Type B pancreatic cell (in vitro differentiated cells): ENCODE measurements at regions not wholly inside any gene's neighbourhood (a gene's known extent, or its start where the extent isn't known, plus 50 kb on each side); places are given as distances from the start of the nearest gene placed in this dataset.
"Not testable (repeated sequence)": the region's sequence is repeated elsewhere in the genome, so short reads cannot be mapped to it uniquely, and the experiment has no call there.

Source experiments
- DNase-seq: peaks from one replicate; pipeline ENCODE4 v3.0.0; 2021; ENCODE audit warnings: mixed read lengths; ENCODE audit not compliant: unreplicated experiment; ENCODE audit errors: extremely low spot score
- H3K27ac Mint-ChIP-seq: 2 replicates; pipeline ENCODE4 v1.8.0; 2021; ENCODE audit warnings: mild to moderate bottlenecking, mixed read lengths
- H3K27me3 Mint-ChIP-seq: 2 replicates; pipeline ENCODE4 v1.8.0; 2021; ENCODE audit warnings: mixed read lengths
- H3K36me3 Mint-ChIP-seq: 2 replicates; pipeline ENCODE4 v1.8.0; 2021; ENCODE audit warnings: mixed read lengths
- H3K4me1 Mint-ChIP-seq: one replicate; pipeline ENCODE4 v1.8.0; 2021; ENCODE audit warnings: mixed read lengths; ENCODE audit not compliant: unreplicated experiment
- H3K4me3 Mint-ChIP-seq: 2 replicates; pipeline ENCODE4 v1.8.0; 2021; ENCODE audit warnings: mild to moderate bottlenecking, mixed read lengths
- H3K9me3 Mint-ChIP-seq: 2 replicates; pipeline ENCODE4 v1.8.0; 2021; ENCODE audit warnings: mixed read lengths
- TF ChIP-seq, protein P1 (sequence below): fragments of 200-600 bp; sonication (generic); conservative IDR thresholded peaks from 2 replicates; pipeline ENCODE4 v1.5.0; 2021; ENCODE audit warnings: antibody characterized with exemption, mild to moderate bottlenecking

GRCh38 chr5:2093859-2094615, 211.3 kb upstream of the IRX4 start:
- no peaks in the 10 kb centered on the region for H3K36me3 Mint-ChIP-seq
- H3K27ac Mint-ChIP-seq: no peak overlapping the region
- no peak for DNase-seq
- H3K27me3 Mint-ChIP-seq: peaks cover 21% of the 10 kb centered on the region
- TF ChIP-seq, protein P1, sequence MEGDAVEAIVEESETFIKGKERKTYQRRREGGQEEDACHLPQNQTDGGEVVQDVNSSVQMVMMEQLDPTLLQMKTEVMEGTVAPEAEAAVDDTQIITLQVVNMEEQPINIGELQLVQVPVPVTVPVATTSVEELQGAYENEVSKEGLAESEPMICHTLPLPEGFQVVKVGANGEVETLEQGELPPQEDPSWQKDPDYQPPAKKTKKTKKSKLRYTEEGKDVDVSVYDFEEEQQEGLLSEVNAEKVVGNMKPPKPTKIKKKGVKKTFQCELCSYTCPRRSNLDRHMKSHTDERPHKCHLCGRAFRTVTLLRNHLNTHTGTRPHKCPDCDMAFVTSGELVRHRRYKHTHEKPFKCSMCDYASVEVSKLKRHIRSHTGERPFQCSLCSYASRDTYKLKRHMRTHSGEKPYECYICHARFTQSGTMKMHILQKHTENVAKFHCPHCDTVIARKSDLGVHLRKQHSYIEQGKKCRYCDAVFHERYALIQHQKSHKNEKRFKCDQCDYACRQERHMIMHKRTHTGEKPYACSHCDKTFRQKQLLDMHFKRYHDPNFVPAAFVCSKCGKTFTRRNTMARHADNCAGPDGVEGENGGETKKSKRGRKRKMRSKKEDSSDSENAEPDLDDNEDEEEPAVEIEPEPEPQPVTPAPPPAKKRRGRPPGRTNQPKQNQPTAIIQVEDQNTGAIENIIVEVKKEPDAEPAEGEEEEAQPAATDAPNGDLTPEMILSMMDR: no peak
- no peak overlapping the region for H3K4me3 Mint-ChIP-seq
- no peaks in the 10 kb centered on the region for H3K9me3 Mint-ChIP-seq
- peaks cover 4% of the 10 kb centered on the region for H3K4me1 Mint-ChIP-seq

DNA sequence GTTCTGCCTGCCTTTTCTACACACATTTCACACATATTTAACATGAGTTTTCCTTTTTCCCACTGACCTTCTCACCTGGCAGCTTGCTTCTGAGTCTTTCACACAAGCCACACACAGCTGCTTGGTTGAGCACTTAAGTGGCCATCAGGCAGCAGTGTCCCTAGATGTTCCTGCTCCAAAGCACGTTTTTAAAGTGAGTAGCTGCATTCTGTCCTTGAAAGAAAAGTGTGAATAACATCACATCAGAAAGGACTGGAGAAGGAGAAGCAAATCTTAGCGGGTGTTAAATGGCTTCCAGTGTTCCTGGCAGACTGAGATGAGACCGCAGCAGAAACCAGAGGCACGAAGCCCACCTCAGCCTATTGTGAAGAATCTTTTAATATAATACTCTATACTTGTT, 209.2 kb upstream of the IRX4 start:
- H3K4me1 Mint-ChIP-seq: peaks cover 7% of the 10 kb centered on the region
- H3K4me3 Mint-ChIP-seq: no peak overlapping the region
- H3K27ac Mint-ChIP-seq: no peak overlapping the region
- peaks cover 7% of the 10 kb centered on the region for H3K27me3 Mint-ChIP-seq
- no peaks in the 10 kb centered on the region for H3K9me3 Mint-ChIP-seq
- no peak for DNase-seq
- H3K36me3 Mint-ChIP-seq: no peaks in the 10 kb centered on the region
- TF ChIP-seq, protein P1: no peak

DNA sequence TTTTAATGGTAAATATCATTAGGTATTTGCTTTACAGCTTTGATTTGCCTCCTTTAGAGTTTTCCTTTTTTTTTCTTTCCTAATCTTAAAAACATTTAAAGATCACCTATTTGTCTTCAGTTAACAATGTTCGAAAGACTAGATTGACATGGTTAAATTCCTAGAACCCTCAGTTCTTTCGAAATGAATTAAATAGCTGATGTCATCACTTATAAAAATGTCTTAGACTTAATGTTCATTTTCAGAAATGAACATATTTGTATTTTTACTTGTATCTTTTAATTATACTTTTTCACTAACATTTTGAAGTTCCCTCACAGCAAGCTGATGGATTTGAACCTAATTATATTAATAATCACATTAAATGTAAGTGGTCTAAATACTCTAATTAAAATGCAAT, 205.3 kb upstream of the IRX4 start:
- no peak overlapping the region for H3K27ac Mint-ChIP-seq
- TF ChIP-seq, protein P1: no peak
- no peaks in the 10 kb centered on the region for H3K36me3 Mint-ChIP-seq
- no peak overlapping the region for H3K4me3 Mint-ChIP-seq
- H3K4me1 Mint-ChIP-seq: peaks cover 5% of the 10 kb centered on the region
- H3K27me3 Mint-ChIP-seq: peaks cover 5% of the 10 kb centered on the region
- H3K9me3 Mint-ChIP-seq: no peaks in the 10 kb centered on the region
- no peak for DNase-seq

DNA sequence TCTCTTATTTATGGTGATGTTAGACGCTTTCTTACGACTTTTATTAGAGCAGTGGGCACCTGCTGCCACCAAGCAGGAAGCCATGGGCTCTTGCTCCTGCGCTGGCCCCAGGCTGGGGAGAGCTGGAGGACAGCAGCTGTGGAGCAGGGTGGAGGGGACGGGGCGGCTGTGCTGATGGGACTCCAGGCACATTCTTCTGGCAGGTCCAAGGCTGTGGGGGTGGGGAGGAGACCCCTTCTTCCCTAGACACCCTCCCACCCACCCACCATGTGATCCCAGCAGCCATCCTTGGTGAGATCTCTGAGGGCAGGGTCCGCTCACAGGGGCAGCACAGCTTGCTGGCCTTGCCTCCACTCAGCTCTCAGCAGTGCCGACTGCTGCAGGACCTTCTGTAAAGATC, 192.6 kb upstream of the IRX4 start:
- no peaks in the 10 kb centered on the region for H3K9me3 Mint-ChIP-seq
- H3K4me3 Mint-ChIP-seq: no peak overlapping the region
- H3K36me3 Mint-ChIP-seq: no peaks in the 10 kb centered on the region
- no peak overlapping the region for H3K27ac Mint-ChIP-seq
- TF ChIP-seq, protein P1: no peak
- peaks cover 10% of the 10 kb centered on the region for H3K27me3 Mint-ChIP-seq
- DNase-seq: no peak
- H3K4me1 Mint-ChIP-seq: no peaks in the 10 kb centered on the region

- Mint-ChIP-seq H3K4me1 (peaks cover 5% of the 10 kb centered on the region), H3K27ac (no peak overlapping the region), H3K4me3 (no peak overlapping the region), H3K27me3 (peaks cover 20% of the 10 kb centered on the region), H3K36me3 (no peaks in the 10 kb centered on the region), H3K9me3 (no peaks in the 10 kb centered on the region)
- no peak for DNase-seq
- TF ChIP-seq, protein P1: no peak
Measured at GRCh38 chr5:2071562-2071961, 188.8 kb upstream of the IRX4 start.

DNA sequence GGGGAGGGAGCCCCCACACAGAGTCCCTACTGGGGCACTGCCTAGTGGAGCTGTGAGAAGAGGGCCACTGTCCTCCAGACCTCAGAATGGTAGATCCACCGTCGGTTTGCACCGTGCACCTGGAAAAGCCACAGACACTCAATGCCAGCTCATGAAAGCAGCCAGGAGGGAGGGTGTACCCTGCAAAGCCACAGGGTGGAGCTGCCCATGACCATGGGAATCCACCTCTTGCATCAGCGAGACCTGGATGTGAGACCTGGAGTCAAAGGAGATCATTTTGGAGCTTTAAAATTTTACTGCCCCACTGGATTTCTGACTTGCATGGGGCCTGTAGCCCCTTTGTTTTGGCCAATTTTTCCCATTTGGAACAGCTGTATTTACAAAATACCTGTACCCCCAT, 188.1 kb upstream of the IRX4 start:
- H3K27ac Mint-ChIP-seq: not testable (repeated sequence)

More for the DNA sequence above, 188.1 kb upstream of the IRX4 start:
- not testable (repeated sequence) for H3K4me1 Mint-ChIP-seq, H3K9me3 Mint-ChIP-seq, DNase-seq, H3K4me3 Mint-ChIP-seq, H3K36me3 Mint-ChIP-seq
- H3K27me3 Mint-ChIP-seq: peaks cover 23% of the 10 kb centered on the region
